HG03442 (cell line): ENCODE measurements at regions not wholly inside any gene's neighbourhood (a gene's known extent, or its start where the extent isn't known, plus 50 kb on each side); places are given as distances from the start of the nearest gene placed in this dataset.
A peak's percentile ranks its signal among the peaks of the same experiment; 100 is the strongest.

ENCODE experiments used
- ATAC-seq: cut with Tn5 transposase; IDR thresholded peaks from one replicate; pipeline ENCODE4 v1.9.1; 2021; ENCODE audit warnings: mild to moderate bottlenecking, moderate library complexity; ENCODE audit not compliant: unreplicated experiment

- ATAC-seq: no peak
Observed at GRCh38 chr12:43044241-43044640, 454.7 kb upstream of the PRICKLE1 start.

- no peak for ATAC-seq
Observed at GRCh38 chr12:43038991-43039390, 449.4 kb upstream of the PRICKLE1 start.

GRCh38 chr12:43029971-43030370 is 440.4 kb upstream of the PRICKLE1 start:
- no peak for ATAC-seq

GRCh38 chr12:43028826-43029225 is 439.3 kb upstream of the PRICKLE1 start:
- no peak for ATAC-seq

- no peak for ATAC-seq
Observed at GRCh38 chr12:43022838-43023237, 433.3 kb upstream of the PRICKLE1 start.

- ATAC-seq: no peak
Observed at GRCh38 chr12:43015090-43015737, 425.7 kb upstream of the PRICKLE1 start.

- ATAC-seq: peak; percentile 81
Observed at GRCh38 chr12:43011383-43011926, 421.9 kb upstream of the PRICKLE1 start.

- ATAC-seq: no peak
Observed at GRCh38 chr12:43009846-43010240, 420.3 kb upstream of the PRICKLE1 start.

- ATAC-seq: no peak
Observed at GRCh38 chr12:43008953-43009845, 419.7 kb upstream of the PRICKLE1 start.

GRCh38 chr12:43004908-43005307 is 415.4 kb upstream of the PRICKLE1 start:
- ATAC-seq: no peak

- no peak for ATAC-seq
Observed at GRCh38 chr12:43004141-43004540, 414.6 kb upstream of the PRICKLE1 start.

GRCh38 chr12:42996869-42997431 is 407.4 kb upstream of the PRICKLE1 start:
- no peak for ATAC-seq

GRCh38 chr12:42992826-42993225 is 403.3 kb upstream of the PRICKLE1 start:
- ATAC-seq: no peak

GRCh38 chr12:42990387-42990786 is 400.8 kb upstream of the PRICKLE1 start:
- ATAC-seq: no peak

GRCh38 chr12:42987216-42987650 is 397.7 kb upstream of the PRICKLE1 start:
- ATAC-seq: no peak

GRCh38 chr12:42985506-42985905 is 396.0 kb upstream of the PRICKLE1 start:
- ATAC-seq: no peak

GRCh38 chr12:42982828-42983227 is 393.3 kb upstream of the PRICKLE1 start:
- no peak for ATAC-seq

GRCh38 chr12:42981379-42981778 is 391.8 kb upstream of the PRICKLE1 start:
- ATAC-seq: no peak

GRCh38 chr12:42980441-42980840 is 390.9 kb upstream of the PRICKLE1 start:
- ATAC-seq: no peak

GRCh38 chr12:42979746-42980145 is 390.2 kb upstream of the PRICKLE1 start:
- no peak for ATAC-seq

- no peak for ATAC-seq
Observed at GRCh38 chr12:42978708-42979107, 389.2 kb upstream of the PRICKLE1 start.
